HG03439 (cell line): ENCODE measurements at regions not wholly inside any gene's neighbourhood (a gene's known extent, or its start where the extent isn't known, plus 50 kb on each side); places are given as distances from the start of the nearest gene placed in this dataset.

Experiments used
- ATAC-seq: cut with Tn5 transposase; IDR thresholded peaks from one replicate; pipeline ENCODE4 v1.9.1; 2021; ENCODE audit warnings: mild to moderate bottlenecking, moderate library complexity; ENCODE audit not compliant: unreplicated experiment

DNA sequence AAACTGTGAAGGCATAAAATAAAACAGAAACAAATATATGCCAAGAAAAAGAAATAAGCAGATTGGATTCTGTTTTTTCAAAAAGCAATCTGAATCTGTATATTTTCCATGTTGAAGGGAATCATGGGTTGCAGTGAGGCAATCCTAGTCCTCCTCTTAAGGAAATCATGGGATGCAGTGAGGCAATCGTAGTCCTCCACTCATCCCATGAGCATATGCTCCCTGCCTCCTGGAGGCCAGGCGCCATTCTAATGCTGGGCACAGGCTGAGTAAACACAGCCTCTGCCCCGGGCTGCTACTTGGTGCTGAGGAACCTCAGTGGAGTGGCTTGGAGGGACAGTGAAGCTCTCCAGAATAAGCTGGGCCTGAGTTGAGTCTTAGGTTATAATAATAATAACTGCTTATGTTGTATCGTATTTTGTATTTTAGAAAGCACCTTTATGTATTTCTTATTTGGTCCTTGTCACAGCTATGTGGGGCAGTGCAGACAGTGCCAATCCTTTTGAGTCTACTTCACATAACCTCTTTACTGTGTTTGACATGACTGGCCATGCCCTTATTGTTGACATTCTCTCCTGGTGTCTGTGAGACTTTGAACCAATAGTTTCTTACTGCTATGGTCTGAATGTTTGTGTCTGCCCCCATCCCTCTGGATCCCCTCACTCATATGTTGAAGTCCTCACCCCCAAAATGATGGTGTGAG, 56.6 kb upstream of the CITED2 start:
- ATAC-seq: no peak

- no peak for ATAC-seq
These were observed 55.2 kb upstream of the CITED2 start for GRCh38 chr6:139429580-139430145.

DNA sequence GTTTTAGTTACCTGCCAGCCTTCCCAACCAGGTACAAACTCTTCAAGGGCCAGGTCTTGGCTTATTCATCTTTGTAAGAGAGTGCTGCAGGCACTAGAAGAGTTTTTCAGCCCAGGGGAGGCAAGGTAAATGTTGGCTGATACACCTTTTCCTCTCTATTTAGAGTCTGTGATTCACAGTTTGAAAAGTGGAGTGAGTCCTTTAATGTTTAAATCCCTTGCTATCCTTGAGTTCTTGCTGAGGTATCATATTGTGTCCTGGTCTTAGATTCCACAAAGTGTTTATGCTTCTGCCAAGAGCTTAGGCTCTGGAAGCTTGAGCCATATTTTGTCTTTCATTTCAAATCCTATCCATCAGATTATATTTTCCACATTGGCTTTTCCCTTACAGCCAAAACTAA, 52.8 kb upstream of the CITED2 start:
- no peak for ATAC-seq

GRCh38 chr6:139426795-139427194, 52.3 kb upstream of the CITED2 start:
- no peak for ATAC-seq

- no peak for ATAC-seq
These were observed 51.3 kb upstream of the CITED2 start for GRCh38 chr6:139425780-139426179.

DNA sequence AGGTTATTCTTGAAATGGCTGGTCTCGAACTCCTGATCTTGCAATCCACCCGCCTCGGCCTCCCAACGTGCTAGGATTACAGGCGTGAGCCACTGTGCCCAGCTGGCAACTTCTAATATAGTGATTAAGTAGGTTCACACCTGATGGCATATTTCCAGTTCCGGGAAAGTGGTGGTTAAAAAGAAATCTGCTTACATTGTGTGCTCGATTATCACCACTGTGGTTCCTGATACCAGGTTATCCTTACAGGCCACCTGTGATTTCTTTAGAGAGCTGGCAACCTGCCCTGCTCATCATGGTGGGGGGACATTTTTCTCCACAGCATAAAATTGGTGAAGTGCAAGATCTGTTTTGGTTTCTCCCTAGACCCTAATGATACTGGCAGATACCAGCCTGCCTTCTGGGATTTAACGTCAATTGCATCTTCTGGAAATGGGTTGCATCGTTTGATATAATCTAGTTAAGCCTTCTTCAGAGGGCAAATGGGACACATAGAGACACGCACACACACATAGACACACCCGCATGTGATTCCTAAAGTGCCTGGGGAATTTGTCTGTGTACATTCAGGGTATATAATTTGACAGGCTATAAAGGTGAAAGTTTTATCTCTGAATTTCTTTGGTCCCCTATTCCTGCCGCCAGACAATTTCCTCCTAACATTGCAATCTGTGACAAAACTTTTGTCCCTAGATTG, 49.7 kb upstream of the CITED2 start:
- no peak for ATAC-seq
